ENCODE measurements at regions not wholly inside any gene's neighbourhood (a gene's known extent, or its start where the extent isn't known, plus 50 kb on each side); places are given as distances from the start of the nearest gene placed in this dataset.

DNA sequence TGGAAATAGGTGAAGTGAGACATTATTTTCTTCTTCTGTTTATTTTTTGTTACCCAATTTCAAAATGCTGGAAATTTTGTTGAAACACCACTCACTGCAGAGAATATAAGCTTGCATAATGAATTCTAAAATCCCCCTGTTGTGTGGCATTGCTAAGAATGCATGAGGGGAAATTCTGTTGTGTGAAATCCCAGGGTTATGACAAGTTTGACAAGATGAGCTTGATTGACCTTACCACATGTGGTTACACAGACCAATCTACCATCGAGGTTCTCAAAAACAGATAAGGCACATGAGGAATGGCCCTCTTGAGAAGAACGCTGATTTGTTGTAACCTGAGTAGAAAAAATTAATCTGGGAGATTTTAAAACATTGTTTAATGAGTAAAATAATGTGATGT, 261.6 kb upstream of the MMADHC start:
- no peak overlapping the region for H3T11ph ChIP-seq (ENCODE audit: low read length)

More for the DNA sequence above, 261.6 kb upstream of the MMADHC start:
- Mint-ChIP-seq H3K9me3 (peaks cover 9 to 11% of the 10 kb centered on the region in 2 experiments), H3K27me3 (ENCODE audit: low read depth) (peaks cover 1% of the 10 kb centered on the region; the same call in 1 of the 2 replicates), H3K4me1 (no peaks in the 10 kb centered on the region; a peak in 1 of 4 replicates), H3K36me3 (ENCODE audit: insufficient read depth in 1 of 3, low read depth in 3 of 3) (peaks cover 6 to 11% (median 6%) of the 10 kb centered on the region in 3 experiments), H3K27ac (no peak overlapping the region), H3K4me3 (no peak overlapping the region)
- no peaks in the 10 kb centered on the region for H3K27me3 ChIP-seq (ENCODE audit: insufficient read depth, low read length)
- no peak overlapping the region for H3K14ac ChIP-seq (ENCODE audit: insufficient read depth, low read length)
- no peak overlapping the region for H3K4me2 ChIP-seq (ENCODE audit: insufficient read depth, insufficient read length, low read length)
- TF ChIP-seq, protein P1, sequence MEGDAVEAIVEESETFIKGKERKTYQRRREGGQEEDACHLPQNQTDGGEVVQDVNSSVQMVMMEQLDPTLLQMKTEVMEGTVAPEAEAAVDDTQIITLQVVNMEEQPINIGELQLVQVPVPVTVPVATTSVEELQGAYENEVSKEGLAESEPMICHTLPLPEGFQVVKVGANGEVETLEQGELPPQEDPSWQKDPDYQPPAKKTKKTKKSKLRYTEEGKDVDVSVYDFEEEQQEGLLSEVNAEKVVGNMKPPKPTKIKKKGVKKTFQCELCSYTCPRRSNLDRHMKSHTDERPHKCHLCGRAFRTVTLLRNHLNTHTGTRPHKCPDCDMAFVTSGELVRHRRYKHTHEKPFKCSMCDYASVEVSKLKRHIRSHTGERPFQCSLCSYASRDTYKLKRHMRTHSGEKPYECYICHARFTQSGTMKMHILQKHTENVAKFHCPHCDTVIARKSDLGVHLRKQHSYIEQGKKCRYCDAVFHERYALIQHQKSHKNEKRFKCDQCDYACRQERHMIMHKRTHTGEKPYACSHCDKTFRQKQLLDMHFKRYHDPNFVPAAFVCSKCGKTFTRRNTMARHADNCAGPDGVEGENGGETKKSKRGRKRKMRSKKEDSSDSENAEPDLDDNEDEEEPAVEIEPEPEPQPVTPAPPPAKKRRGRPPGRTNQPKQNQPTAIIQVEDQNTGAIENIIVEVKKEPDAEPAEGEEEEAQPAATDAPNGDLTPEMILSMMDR (conservative IDR thresholded peaks at IDR 0.05), result no peak
- no peak overlapping the region for H3K23ac ChIP-seq (ENCODE audit: insufficient read length, low read depth, low read length)
- H3K18ac ChIP-seq (ENCODE audit: insufficient read length, low read depth, low read length), result no peak overlapping the region
- H3K23me2 ChIP-seq (ENCODE audit: insufficient read length, low read depth, low read length, poor library complexity, severe bottlenecking), result no peaks in the 10 kb centered on the region
- no peak overlapping the region for H2BK12ac ChIP-seq (ENCODE audit: insufficient read length, low read depth, low read length)
- no peaks in the 10 kb centered on the region for H3K4me1 ChIP-seq (ENCODE audit: insufficient read depth, low read length)
- H3K79me2 ChIP-seq (ENCODE audit: insufficient read depth, low read length), result no peaks in the 10 kb centered on the region
- no peaks in the 10 kb centered on the region for H3K79me1 ChIP-seq (ENCODE audit: insufficient read depth, low read depth, low read length, poor library complexity, severe bottlenecking)
- H2BK20ac ChIP-seq (ENCODE audit: low read depth, low read length, poor library complexity, severe bottlenecking), result no peak overlapping the region
- no peak overlapping the region for H3K9ac ChIP-seq (ENCODE audit: extremely low read depth, insufficient read length, low read length)
- H3K4ac ChIP-seq (ENCODE audit: low read depth, low read length), result no peak overlapping the region
- no peak overlapping the region for H3K56ac ChIP-seq (ENCODE audit: insufficient read length, low read depth, low read length)
- H4K8ac ChIP-seq (replicated peaks; ENCODE audit: insufficient read length, low read depth, low read length), result no peak overlapping the region
- H2AFZ ChIP-seq (ENCODE audit: low read length), result no peak overlapping the region
- WGBS (ENCODE audit: extremely low coverage, insufficient read length, low lambda C conversion rate), result no CpG with 5 or more reads among the region's 2 CpGs
- H2AK5ac ChIP-seq (ENCODE audit: insufficient read length, low read length), result no peak overlapping the region
- no peak overlapping the region for H2BK15ac ChIP-seq (ENCODE audit: low read depth, low read length)
- H4K20me1 ChIP-seq (ENCODE audit: control insufficient read depth, insufficient read depth, insufficient read length), result no peaks in the 10 kb centered on the region
- no peak overlapping the region for H4K5ac ChIP-seq (ENCODE audit: insufficient read length, low read depth, low read length)
- H3K9me3 ChIP-seq (ENCODE audit: control insufficient read depth, low read depth, low read length), result no peaks in the 10 kb centered on the region
- no peak overlapping the region for H2BK120ac ChIP-seq (ENCODE audit: low read depth, low read length, poor library complexity, severe bottlenecking)
- DNase-seq, result no peak
- no peak overlapping the region for H3K27ac ChIP-seq (ENCODE audit: insufficient read length, low read depth, low read length)
- no peak overlapping the region for H2BK5ac ChIP-seq (ENCODE audit: insufficient read length, low read length)
- no peak overlapping the region for H4K91ac ChIP-seq (ENCODE audit: insufficient read length, low read depth, low read length)
